KG1 (cell line): ENCODE measurements at regions not wholly inside any gene's neighbourhood (a gene's known extent, or its start where the extent isn't known, plus 50 kb on each side); places are given as distances from the start of the nearest gene placed in this dataset.
"Not testable (repeated sequence)": the region's sequence is repeated elsewhere in the genome, so short reads cannot be mapped to it uniquely, and the experiment has no call there.

Experiments
- DNase-seq: peaks from one replicate; lab custom pipeline; 2025; lab: John Stamatoyannopoulos, UW

DNA sequence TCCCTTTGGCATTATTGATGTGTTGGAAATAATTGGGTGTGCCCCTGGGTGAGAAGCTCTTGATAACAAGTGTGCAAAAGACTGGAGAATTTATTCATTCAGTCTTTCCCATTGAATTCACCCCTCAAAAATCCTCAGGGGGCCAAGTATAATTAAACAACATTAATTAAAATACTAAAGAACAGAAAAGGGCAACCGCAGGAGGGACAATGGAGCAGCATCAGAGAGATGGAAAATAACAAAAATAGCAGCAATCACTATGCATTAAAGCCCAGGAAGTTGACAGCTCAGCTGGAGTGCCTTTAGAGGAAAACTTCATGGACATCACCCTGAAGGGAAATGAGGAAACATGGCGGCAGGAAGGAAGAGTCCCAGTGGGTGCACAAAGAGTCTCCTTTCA, 227.6 kb downstream of the MINAR1 start:
- DNase-seq, result no peak

DNA sequence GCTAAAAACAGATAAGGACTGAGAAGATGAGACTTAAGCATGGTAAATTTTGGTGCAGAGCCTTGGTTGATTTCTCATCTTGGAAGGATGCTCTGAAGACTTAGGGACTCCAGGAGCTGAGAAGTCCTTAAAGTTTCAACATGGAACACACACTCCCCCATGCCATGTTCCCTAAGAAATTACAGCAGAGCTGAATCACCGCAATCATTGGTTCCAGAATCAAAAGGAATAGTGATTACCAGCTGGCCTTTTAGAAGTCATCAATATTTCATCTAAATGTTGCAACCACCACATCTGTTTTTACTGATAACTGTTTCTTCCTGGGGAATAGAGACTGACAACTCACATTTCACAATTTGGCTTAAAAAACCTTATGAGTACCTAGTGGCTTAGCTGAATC, 229.3 kb downstream of the MINAR1 start:
- no peak for DNase-seq

DNA sequence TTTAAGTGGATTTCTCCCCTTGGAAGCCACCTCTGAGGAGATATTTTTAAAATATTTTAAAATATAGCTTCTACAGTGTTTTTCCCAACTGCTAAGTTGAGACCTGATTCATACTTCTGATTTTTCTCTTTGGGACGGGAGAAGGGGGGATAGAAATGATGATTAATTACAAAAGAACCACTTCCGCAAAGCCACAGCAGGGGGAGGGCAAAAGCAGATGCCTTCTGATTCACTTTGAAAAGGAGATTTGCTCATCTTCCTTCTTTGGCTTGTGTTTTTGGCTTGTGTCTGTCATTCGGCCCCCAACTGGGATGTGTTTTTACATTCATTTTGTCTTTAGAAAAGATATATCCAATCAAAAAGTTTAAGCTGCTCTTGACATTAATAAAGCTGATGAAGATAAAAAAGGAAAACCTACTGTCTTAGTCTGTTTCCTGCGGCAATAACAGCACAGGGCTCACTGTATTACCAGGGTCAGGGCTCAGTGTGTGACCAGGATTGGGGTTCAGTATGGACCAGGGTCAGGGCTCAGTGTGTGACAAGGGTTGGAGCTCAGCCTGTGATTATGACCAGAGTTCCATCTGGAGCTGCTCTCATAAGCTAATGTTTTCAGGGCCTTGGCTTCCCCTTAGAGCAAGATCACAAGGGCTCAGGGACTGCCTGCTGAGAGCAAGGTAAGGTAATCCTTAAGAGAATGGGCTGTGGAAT, 223.2 kb downstream of the MTHFS start:
- DNase-seq, result no peak

DNA sequence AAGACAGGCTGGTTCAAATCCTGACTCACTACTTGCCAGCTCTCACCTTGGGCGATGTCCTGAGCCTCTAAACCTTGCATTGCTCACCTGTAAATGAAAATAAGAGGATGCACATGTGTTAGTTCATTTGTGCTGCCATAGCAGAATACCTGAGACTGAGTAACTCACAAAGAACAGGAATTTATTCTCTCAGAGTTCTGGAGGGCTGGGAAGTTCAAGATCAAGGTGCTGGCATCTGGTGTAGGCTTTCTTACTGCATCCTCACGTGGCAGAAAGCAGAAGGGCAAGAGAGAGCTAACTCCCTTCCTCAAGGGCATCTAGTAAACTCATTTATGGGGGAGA, 222.7 kb downstream of the MTHFS start:
- no peak for DNase-seq

DNA sequence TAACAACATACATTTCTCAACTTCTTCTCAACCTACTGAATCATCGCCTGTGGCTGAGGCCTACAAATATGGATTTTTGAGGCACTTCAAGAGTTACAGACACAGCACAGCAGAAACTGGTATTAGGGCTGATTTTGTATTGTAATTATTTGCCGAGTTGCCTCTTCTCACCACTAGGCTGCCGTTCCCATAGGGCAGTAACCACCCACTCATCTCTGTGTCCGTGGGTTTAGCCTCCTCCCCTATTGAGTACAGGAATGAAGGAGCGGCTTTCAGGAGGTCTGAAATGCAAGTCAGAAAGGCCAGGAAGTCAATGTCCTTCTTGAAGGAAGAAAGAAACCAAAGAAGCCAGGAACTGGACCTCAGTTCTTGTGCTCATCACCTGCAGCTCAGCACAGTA, 220.8 kb downstream of the MTHFS start:
- no peak for DNase-seq

DNA sequence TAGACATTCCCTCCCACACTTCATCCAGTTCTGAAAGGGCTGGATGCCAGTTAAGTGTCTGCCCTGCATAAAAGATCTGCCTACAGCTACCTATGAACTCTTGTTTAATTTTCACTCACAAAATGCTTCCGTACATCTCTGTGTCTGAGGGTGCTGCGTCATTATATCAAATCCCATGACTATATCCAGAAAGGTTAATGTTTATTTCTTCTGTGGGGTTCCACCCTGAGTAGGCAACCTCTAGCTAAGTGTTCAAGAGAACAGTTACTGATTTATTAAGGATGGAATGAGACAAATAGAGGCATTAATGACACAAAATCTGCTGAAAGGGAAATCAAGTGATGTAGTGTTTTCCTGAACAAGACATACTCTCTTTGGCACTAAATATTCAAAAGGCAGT, 220.2 kb downstream of the MTHFS start:
- no peak for DNase-seq

DNA sequence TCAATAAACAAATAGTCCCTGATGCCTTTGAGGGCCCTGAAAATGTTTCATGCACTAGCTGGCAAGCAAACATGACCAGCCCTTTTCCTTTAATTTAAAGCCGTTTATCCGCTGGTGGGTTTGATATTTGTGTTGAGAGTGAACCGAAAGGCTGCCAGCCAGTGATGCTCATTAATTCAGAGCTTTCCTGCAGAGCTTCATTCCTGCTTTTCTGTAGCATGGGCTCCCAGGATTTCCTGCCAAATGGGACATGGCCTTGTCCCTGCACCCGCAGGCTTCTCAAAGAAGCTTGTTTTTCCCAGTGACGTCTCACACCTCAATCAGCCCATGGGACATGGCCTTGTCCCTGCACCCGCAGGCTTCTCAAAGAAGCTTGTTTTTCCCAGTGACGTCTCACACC, 219.6 kb downstream of the MTHFS start:
- DNase-seq, result no peak

DNA sequence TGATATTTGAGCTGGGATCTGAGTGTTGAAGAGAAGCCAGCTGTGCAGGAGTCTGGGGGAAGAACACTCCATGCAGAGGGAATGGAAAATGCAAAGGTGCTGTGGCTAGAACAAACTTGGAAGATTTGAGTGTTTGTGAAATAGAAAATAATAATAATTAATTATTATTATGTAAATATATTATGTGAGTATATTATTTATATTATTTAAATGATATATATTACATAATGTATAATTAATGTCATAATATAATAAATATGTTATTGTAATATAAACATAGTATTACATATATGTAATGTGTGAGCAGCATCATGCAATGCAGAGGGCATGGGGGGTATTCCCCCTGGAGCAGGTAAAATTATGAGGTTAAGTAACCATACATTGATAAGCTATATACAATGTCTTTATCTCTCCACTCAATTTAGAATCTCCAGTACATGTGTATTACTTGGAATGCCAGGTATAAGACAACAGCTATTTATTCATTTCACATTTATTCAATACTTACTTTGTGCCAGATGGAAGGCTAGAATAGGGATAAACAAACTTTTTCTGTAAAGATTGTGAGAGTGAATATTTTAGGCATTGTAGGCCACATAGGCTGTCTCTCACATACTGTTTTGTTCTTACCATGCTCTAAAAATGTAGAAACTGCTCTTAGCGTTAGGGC, 218.6 kb downstream of the MTHFS start:
- no peak for DNase-seq

DNA sequence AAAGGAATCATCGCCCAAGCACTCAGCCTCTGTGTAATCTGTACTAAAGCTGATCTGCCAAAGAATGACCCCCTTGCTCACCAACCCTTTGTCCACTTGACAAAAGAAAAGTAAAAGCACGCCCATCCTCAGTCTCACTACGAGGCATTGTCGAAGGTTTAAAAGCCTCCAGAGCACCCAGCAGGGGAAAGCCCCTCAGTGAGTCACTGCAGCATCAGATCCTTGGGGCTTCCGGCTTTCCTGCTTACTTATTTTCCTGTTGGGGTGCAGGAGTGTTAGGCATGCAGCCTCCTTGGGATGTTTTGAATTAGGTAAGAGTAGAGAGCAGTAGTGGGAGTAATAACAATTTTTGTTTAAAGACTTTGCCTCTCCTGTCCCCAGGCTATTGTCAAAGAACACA, 216.1 kb downstream of the MTHFS start:
- DNase-seq, result no peak

DNA sequence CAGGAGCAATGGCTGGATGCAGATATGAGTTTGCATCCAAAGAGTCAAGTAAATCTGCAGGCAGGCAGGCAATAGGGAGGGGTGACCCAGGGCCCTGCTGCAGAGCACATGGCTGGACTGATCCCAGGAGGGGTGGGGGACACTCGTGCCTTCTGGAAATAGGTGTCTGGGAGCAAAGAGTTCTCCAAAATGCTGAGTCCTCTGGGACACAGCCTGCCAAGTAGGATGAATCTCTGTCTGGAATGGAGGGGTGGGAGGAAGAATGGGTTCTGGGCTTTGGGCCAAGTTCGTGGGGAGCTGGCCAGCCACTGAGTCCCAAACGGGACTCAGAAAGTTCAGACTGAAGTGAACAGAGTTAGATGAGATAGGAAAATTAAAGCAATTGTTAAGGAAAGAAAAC, 214.5 kb downstream of the MTHFS start:
- no peak for DNase-seq

DNA sequence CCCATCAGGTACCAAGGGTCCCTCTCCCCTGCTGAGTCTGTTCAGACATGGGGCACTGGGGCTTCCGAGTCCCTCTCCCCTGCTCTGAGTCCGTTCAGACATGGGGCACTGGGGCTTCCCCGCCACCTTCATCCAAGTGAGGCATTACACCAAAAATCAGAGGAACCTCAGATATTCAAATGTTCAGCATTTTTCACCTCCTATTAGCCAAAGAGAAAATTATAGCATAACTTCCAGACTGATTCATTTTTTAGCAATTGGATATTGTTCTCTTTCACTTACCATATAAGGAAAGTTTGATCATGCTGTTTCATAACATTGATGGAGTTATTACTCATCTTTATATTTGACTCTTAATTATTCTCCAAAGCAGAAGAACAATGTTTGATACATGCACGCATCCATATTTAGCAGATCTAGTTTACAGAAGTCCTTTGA, 213.9 kb downstream of the MTHFS start:
- no peak for DNase-seq

DNA sequence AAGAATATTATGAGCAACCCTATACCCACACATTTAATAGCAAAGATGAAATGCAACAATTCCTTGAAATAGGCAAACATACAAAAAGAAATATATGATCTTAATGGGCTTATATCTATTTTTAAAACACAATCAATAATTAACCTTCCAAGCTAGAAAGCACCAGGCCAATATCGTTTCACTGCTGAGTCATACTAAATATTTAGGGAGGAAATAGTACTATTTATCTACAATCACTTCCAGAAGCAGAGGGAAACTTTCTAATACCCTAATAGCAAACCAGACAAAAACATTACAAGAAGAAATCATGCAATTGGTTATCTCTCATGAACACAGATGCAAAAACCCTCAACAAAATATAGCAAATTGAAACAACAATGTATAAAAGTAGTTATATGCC, 207.8 kb downstream of the MTHFS start:
- DNase-seq, result no peak

DNA sequence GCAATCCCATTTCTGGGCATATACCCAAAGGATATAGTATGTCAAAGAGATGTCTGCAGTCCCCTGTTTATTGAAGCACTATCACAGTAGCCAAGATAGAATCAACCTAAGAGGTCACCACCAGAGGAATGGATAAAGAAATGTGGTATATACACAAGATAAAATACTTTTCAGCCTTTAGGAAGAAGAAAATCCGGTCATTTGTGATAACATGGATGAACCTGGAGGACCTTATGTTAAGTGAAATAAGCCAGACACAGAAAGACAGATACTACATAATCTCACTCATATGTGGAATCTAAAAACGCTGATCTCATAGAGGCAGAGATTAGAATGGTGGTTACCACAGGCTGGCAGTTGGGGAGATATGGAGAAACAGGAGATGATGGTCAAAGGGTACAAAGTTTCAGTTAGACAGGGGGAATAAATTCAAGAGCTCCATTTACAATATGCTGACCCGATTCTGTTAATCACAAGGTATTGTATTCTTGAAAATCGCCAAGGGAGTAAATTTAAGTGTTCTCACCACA, 195.8 kb downstream of the MTHFS start:
- DNase-seq, result no peak

DNA sequence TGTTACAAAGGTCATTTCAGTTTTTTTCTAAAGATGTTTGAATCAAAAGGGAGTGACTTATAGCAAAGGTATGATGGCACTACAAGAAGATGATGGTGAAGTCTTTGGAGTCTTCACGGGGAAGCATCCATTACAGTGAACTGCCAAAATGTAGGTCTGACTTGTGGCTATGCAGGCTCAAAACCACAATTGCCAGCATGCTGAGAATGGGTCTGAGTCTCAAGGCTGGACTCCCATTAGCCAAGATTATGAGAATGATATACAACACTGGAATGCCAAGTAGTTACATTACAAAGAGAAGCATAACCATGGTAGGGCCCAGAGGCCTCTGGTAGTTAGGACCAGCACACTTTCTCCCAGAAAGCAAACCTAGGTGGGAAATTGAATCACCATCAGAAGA, 194.2 kb downstream of the MTHFS start:
- no peak for DNase-seq

DNA sequence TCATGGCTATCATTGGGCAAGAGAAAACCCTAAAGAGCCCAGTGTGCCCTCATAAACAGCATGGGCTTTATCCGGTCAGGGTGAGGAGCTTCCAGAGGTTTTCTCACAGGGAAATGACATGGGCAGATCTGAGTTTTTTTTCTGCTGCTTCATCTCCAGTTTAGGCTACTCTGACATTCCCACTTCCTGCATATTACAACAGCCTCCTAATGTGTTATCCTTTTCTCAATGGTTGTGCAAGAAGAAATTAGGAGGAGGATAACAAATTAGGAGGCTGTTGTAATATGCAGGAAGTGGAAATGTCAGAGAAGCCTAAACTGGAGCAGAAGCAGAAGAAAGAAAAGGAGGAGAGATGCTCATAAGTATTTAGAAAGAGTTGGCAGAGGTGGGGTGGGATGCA, 175.6 kb downstream of the MTHFS start:
- DNase-seq, result no peak

DNA sequence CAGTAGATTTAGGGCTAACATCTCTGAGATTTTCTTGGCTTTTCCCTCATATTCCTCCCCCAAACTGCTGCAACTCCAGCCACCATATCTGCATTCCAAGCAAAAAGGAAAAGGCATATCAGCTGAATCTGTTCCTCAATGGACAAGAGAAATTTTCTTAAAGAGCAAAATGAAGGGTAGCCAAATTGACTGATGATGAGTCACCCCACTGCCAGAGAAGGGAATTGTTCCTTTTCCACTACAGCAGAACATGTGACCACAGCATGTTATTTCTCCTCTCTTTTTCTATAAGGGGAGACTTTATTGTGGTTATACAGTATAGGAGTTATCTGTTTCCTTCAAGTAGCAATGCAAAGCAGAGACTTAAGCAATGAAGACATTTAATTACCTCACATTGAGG, 172.5 kb downstream of the MTHFS start:
- DNase-seq, result no peak

DNA sequence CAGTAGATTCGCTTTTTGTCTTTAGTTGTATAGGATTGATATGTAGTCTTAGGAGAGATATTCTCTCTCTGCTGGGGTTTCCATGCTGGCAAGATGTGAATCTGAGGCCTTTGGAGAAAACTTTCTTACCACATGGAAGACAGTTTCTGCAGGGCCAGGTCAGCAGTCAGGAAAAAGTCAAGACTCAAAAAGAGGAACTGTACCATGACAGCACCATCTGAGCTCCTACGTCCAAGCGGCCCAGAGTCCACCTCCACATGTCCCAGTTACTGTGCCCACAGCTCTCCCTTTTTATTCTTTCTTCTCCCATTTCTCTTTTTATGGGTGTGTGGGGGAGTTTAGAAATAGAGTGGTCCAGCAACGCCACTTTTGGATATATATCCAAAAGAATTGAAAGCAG, 172.0 kb downstream of the MTHFS start:
- DNase-seq, result no peak

DNA sequence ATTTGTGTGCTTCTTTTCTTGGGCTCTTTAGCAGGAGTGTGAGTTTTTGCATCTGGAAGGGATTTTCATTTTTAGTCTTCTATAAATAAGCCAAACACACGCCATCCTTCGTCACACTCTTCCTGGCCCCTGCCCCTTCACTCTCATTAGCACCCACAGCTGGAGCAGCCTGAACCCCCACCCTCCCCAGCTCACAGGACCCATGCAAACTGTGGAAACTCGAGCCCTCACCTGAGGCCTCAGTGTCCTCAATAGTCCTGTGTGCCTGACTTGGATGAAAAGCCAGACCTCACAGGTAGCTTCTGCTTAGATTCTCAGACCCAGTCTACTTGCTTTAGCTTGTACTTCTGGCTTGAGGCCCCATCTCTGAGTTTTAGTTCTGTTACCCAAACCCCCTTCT, 167.9 kb downstream of the MTHFS start:
- DNase-seq, result no peak

DNA sequence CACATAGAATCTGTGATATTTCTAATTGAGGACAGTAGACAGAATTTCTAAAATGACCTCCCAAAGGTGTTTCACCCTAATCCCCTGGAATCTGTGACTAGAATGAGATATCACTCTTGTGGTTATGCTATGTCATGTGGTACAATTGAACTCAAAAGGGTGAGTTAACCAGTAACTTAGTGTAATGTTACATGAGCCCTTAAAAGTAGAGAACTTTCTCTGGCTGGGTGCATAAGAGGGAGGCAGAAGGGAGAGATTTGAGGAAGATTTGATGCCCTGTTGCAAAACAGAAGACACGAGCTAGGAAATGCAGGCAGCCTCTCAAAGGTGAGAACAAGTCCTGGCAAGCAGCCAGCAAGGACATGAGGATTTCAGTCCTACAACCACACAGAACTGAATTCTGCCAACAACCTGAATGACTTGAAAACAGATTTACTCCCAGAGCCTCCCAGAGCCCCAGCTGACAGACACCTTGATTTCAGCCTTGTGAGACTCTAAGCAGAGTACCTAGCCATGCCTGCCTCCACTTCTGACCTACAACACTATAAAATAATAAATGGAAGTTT, 160.3 kb downstream of the MTHFS start:
- DNase-seq, result no peak

DNA sequence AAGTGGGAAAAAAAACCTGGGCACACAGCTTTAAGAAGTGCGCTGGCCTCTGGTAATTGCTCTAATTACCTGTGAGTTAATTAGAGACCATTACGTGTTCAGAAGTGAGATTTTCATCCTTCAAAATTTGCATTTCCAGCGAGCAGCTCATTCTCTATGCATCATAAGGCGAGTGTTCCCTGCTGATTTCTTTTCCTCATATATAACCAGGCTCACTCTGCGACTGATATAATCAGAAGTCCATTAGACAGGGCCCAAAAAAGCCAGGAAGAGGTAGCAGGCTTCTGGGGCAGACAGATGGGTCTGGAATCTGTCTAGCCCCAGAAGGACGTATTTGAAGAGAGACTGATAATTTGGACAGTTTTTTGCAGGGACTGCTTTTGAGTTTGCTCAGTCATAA, 158.7 kb downstream of the MTHFS start:
- DNase-seq, result no peak

DNA sequence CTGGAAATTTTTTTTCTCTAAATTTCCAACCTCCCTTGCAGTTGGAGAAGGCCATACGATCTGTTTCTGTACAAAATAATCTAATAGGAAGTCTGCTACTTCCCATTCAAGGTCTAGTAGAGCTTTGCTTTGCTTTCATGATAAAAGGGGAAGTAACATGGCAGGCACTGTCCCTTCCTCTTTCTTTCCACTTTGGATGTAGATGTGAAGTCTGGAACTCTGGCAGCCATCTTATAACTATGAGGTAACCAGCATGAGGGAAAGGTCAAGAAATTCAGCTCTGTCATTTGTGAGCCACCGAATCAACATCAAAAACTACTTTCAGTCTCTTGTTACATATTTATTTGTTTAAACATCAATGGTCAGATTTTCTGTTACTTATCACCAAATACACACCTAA, 156.3 kb downstream of the MTHFS start:
- no peak for DNase-seq

DNA sequence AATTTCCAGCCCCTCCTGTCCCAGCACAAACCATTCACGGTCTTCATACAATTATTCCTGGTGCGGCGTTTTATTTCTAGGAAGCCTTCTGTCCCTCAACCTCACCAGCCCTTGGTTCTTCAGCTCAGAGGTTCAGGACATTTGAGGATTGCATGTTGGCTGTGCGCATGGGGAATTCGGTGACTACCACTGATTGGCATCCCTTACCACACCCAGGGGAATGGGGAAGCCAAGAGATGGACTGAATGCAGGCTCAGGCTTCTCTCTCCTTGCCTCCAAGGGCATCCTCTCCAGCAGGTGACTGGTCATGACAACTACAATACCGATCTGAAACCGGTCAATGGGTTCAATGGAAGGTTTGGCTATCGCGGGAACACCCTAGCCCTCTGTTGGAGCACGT, 153.8 kb downstream of the MTHFS start:
- DNase-seq, result no peak

DNA sequence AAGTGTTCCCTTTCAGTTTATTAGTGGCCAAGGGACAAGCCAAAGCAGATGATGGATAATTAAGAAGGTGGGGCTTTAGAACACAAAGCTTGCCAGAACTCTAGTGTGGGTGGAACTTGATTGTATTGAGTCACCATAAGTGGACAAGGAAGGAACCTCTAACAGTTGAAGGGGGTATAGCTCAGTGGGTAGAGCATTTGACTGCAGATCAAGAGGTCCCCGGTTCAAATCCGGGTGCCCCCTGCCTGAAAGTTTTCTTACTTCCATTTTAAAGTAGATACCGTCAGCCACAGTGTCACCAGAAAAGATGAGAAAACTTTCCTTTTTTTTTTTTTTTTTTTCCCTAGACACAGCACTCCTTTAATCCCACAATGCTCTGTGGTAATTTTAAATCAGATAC, 152.3 kb downstream of the MTHFS start:
- not testable (repeated sequence) for DNase-seq

DNA sequence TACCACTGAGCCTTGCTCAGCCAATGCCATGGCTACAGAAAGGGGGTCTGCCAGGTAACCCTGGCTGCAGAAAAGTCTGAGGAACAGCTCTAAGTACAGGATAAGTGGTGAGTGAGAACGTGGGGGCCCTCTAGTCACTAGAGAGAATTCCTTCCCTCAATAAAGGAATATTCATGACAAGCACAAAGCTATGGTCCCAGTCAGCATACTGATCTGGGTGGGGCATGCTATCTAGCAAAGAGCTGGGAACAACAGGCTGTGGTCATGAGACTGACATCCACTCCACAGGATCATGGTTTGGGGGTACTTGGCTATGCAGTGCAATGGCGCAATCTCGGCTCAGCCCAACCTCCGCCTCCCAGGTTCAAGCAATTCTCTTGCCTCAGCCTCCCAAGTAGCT, 140.4 kb downstream of the MTHFS start:
- no peak for DNase-seq
